ENCODE measurements at regions not wholly inside any gene's neighbourhood (a gene's known extent, or its start where the extent isn't known, plus 50 kb on each side); places are given as distances from the start of the nearest gene placed in this dataset.
"Not testable (repeated sequence)": the region's sequence is repeated elsewhere in the genome, so short reads cannot be mapped to it uniquely, and the experiment has no call there.

DNA sequence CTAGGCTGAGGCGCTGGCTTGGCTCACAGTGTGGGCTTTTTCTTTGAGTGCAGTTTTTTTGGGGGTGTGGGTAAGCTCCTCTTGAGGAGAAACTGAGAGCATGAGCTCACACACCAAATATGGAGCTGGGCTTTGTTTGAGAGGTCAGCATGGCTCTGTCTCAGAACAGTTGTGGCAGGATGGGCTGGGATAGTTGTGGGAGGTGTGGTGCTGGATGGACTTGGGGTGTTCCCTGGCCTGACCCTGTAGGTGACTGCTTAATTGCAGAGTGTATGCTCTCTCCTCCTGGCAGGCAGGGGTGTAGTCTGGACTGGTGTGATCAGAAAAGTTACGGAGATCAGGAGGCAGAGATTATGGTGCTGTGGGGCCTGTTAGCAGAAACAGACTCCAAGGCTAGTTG is 64.3 kb upstream of the PGBD5 start:
- Histone ChIP-seq H3K9me3 (no peaks in the 10 kb centered on the region), H3K36me3 (no peaks in the 10 kb centered on the region), H3K4me3 (ENCODE audit: low read depth, low read length) (no peak overlapping the region), H3K27me3 (no peaks in the 10 kb centered on the region; the same call in 1 of the 2 replicates), H3K4me1 (no peaks in the 10 kb centered on the region)
- DNase-seq, result no peak
- TF ChIP-seq CTCF (IDR thresholded peaks at IDR 0.05; ENCODE audit: low read depth, low read length), result no peak

GRCh38 chr1:230487773-230488428 is 61.8 kb upstream of the PGBD5 start:
- no peaks in the 10 kb centered on the region for H3K4me1 ChIP-seq
- H3K9me3 ChIP-seq, result no peaks in the 10 kb centered on the region
- TF ChIP-seq CTCF (IDR thresholded peaks at IDR 0.05; ENCODE audit: low read depth, low read length), result no peak
- no peaks in the 10 kb centered on the region; the same call in 1 of the 2 replicates for H3K27me3 ChIP-seq
- H3K4me3 ChIP-seq (ENCODE audit: low read depth, low read length), result no peak overlapping the region
- no peak for DNase-seq
- H3K36me3 ChIP-seq, result no peaks in the 10 kb centered on the region

GRCh38 chr1:230476622-230477003 is 50.5 kb upstream of the PGBD5 start:
- no peaks in the 10 kb centered on the region for H3K9me3 ChIP-seq
- H3K36me3 ChIP-seq, result no peaks in the 10 kb centered on the region
- no peaks in the 10 kb centered on the region for H3K27me3 ChIP-seq
- DNase-seq, result no peak
- TF ChIP-seq CTCF (IDR thresholded peaks at IDR 0.05; ENCODE audit: low read depth, low read length), result no peak
- H3K4me3 ChIP-seq (ENCODE audit: low read depth, low read length), result no peak overlapping the region
- no peaks in the 10 kb centered on the region for H3K4me1 ChIP-seq

DNA sequence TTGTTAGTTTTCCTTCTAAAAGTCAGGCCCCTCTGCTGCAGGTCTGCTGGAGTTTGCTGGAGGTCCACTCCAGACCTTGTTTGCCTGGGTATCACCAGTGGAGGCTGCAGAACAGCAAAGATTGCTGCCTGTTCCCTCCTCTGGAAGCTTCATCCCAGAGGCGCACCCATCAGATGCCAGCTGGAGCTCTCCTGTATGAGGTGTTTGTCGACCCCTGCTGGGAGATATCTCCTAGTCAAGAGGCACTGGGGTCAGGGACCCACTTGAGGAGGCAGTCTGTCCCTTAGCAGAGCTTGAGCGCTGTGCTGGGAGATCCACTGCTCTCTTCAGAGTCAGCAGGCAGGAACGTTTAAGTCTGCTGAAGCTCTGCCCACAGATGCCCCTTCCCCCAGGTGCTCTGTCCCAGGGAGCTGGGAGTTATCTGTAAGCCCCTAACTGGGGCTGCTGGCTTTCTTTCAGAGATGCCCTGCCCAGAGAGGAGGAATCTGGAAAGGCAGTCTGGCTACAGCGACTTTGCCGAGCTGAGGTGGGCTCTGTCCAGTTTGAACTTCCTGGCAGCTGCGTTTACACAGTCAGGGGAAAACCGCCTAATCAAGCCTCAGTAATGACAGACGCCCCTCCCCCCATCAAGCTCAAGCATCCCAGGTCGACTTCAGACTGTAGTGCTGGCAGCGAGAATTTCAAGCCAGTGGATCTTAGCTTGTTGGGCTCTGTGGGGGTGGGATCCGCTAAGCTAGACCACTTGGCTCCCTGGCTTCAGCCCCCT is 49.9 kb upstream of the PGBD5 start:
- not testable (repeated sequence) for H3K4me3 ChIP-seq (ENCODE audit: low read depth, low read length); H3K4me1 ChIP-seq; H3K9me3 ChIP-seq; H3K27me3 ChIP-seq; H3K36me3 ChIP-seq
- TF ChIP-seq CTCF (IDR thresholded peaks at IDR 0.05; ENCODE audit: low read depth, low read length), result peak; percentile 50
- peak; percentile 55 for DNase-seq
